CD4-positive, alpha-beta memory T cell (primary cell): ENCODE measurements at regions not wholly inside any gene's neighbourhood (a gene's known extent, or its start where the extent isn't known, plus 50 kb on each side); places are given as distances from the start of the nearest gene placed in this dataset.

Source experiments
- CTCF ChIA-PET: fragments of 350-600 bp; sonication (Branson Sonifier 250); formaldehyde crosslinking; loops from one replicate; lab custom pipeline; 2021; ENCODE audit warnings: inconsistent platforms; ENCODE audit not compliant: partially characterized antibody; lab: Charles Lee
- POLR2A ChIA-PET: fragments of 350-600 bp; sonication (Branson Sonifier 250); formaldehyde crosslinking; loops from one replicate; lab custom pipeline; 2021; ENCODE audit not compliant: partially characterized antibody; lab: Charles Lee
- DNase-seq, 5 donors: peaks; one replicate each; pipeline versions ENCODE4 v3.0.0 to v3.0.0-alpha.2; 2020 to 2022; ENCODE audit warnings: mixed read lengths in 1 of 5
- H3K27ac ChIP-seq: one replicate; pipeline ENCODE4 v1.7.0; 2013; ENCODE audit warnings: low read depth, low read length
- H3K27me3 ChIP-seq: 2 replicates; pipeline ENCODE4 v1.7.0; 2013; ENCODE audit warnings: mild to moderate bottlenecking, low read length, moderate library complexity; ENCODE audit not compliant: insufficient read depth
- H3K36me3 ChIP-seq: 2 replicates; pipeline ENCODE4 v1.7.0; 2013; ENCODE audit warnings: mild to moderate bottlenecking, low read length, moderate library complexity; ENCODE audit not compliant: insufficient read depth
- H3K4me1 ChIP-seq: 2 replicates; pipeline ENCODE4 v1.7.0; 2013; ENCODE audit warnings: mild to moderate bottlenecking, low read length, moderate library complexity; ENCODE audit not compliant: insufficient read depth
- H3K4me3 ChIP-seq, 2 donors: one replicate each; pipeline ENCODE4 v1.7.0; 2013; ENCODE audit warnings: low read length in 2 of 2, mild to moderate bottlenecking in 1 of 2
- H3K9me3 ChIP-seq, 2 donors: one replicate each; pipeline ENCODE4 v1.7.0; 2013; ENCODE audit warnings: low read length in 2 of 2, control low read depth in 1 of 2; ENCODE audit not compliant: control insufficient read depth in 1 of 2
- H3K27ac Mint-ChIP-seq, 7 donors: one replicate each; pipeline ENCODE4 v1.8.0; 2020 to 2021; ENCODE audit warnings: mixed read lengths in 7 of 7, mild to moderate bottlenecking in 6 of 7, inconsistent platforms in 3 of 7, moderate library complexity in 3 of 7
- H3K27me3 Mint-ChIP-seq, 2 donors: one replicate each; pipeline ENCODE4 v1.8.0; 2020 to 2021; ENCODE audit warnings: mixed read lengths in 2 of 2
- H3K36me3 Mint-ChIP-seq, 2 donors: one replicate each; pipeline ENCODE4 v1.8.0; 2020 to 2021; ENCODE audit warnings: mixed read lengths in 2 of 2, inconsistent platforms in 1 of 2, mild to moderate bottlenecking in 1 of 2
- H3K4me1 Mint-ChIP-seq, 4 donors: one replicate each; pipeline ENCODE4 v1.8.0; 2020 to 2021; ENCODE audit warnings: mixed read lengths in 4 of 4, mild to moderate bottlenecking in 1 of 4
- H3K4me3 Mint-ChIP-seq, 8 donors: one replicate each; pipeline ENCODE4 v1.8.0; 2020 to 2021; ENCODE audit warnings: mixed read lengths in 8 of 8, mild to moderate bottlenecking in 7 of 8, moderate library complexity in 6 of 8, inconsistent platforms in 3 of 8
- H3K9me3 Mint-ChIP-seq, 8 donors: one replicate each; pipeline ENCODE4 v1.8.0; 2020 to 2021; ENCODE audit warnings: mixed read lengths in 8 of 8, mild to moderate bottlenecking in 5 of 8, inconsistent platforms in 3 of 8, moderate library complexity in 1 of 8
- intact Hi-C: fragments of 100-400 bp; cut with micrococcal nuclease; formaldehyde crosslinking; loops from one replicate; pipeline ENCODE4 v1.15.1; 2023

DNA sequence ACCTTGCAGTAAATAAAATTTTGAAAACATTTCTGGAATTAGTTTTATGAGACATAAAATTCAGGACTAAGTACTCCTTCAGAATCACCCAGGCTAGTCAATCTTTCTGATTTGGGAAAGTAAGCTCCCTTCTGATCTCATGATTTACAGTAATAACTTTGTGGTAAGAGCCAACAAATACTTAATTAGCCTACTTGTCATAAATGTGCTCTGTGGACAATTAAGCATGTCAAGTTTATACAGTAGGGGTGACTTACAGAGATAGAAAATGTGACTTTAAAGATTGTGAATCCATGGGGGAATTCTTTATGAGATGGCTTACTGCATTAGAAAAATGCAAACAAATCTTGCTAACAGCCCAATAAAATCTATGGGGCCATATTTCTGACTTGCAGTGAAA is 616.9 kb upstream of the GHITM start:
- H3K4me1 ChIP-seq = no peaks in the 10 kb centered on the region
- no peak overlapping the region for H3K4me3 ChIP-seq
- CTCF ChIA-PET = no interaction called here
- H3K36me3 ChIP-seq = no peaks in the 10 kb centered on the region
- DNase-seq = no peak
- H3K27me3 ChIP-seq = no peaks in the 10 kb centered on the region
- intact Hi-C loops = no loop called here
- no peak overlapping the region for H3K27ac ChIP-seq
- H3K27ac Mint-ChIP-seq = no peak overlapping the region
- no peak overlapping the region for H3K4me3 Mint-ChIP-seq
- no peaks in the 10 kb centered on the region for H3K36me3 Mint-ChIP-seq
- peaks cover 0 to 5% of the 10 kb centered on the region in 2 donors for H3K9me3 ChIP-seq
- H3K9me3 Mint-ChIP-seq = peaks cover 0 to 25% (median 10%) of the 10 kb centered on the region in 8 donors
- H3K27me3 Mint-ChIP-seq = no peaks in the 10 kb centered on the region
- POLR2A ChIA-PET = no interaction called here
- no peaks in the 10 kb centered on the region for H3K4me1 Mint-ChIP-seq

DNA sequence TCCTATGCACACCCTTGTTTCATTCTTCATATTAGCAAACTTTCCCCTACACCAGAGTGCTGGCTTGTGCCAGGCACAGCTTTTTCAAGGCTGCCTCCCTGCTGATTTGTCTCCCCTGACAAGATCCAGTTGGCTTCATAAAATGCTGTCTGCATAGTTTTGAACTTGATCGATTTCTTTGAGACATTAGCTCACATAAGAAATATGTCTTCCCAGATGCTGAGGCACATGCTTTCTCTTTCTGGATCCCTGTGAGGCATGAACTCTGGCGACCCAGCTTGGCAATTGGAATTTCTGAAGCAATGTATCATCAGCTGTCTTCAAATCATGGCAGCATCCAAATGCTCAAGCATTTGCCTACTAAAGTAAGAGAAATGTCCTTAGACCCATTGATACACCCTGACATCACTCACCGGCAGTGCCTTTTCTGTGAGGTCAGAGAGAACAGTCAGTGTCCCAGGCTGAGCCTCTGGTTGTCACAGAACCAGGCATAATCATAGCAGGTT is 616.4 kb upstream of the GHITM start:
- CTCF ChIA-PET = no interaction called here
- Mint-ChIP-seq H3K9me3 (peaks cover 0 to 29% (median 12%) of the 10 kb centered on the region in 8 donors), H3K36me3 (no peaks in the 10 kb centered on the region), H3K4me1 (no peaks in the 10 kb centered on the region), H3K27me3 (no peaks in the 10 kb centered on the region), H3K27ac (no peak overlapping the region), H3K4me3 (no peak overlapping the region)
- DNase-seq = no peak
- Histone ChIP-seq H3K4me1 (no peaks in the 10 kb centered on the region), H3K27ac (no peak overlapping the region), H3K27me3 (no peaks in the 10 kb centered on the region), H3K36me3 (no peaks in the 10 kb centered on the region), H3K9me3 (peaks cover 0 to 5% of the 10 kb centered on the region in 2 donors), H3K4me3 (no peak overlapping the region)
- intact Hi-C loops = no loop called here
- POLR2A ChIA-PET = no interaction called here

GRCh38 chr10:83527934-83528333 is 611.4 kb upstream of the GHITM start:
- H3K9me3 Mint-ChIP-seq = peaks cover 3 to 41% (median 25%) of the 10 kb centered on the region in 8 donors
- no peak for DNase-seq
- H3K4me3 Mint-ChIP-seq = no peak overlapping the region
- peaks cover 0 to 2% of the 10 kb centered on the region in 2 donors for H3K27me3 Mint-ChIP-seq
- Histone ChIP-seq H3K27ac (no peak overlapping the region), H3K4me1 (no peaks in the 10 kb centered on the region), H3K27me3 (no peaks in the 10 kb centered on the region), H3K9me3 (peaks cover 0 to 5% of the 10 kb centered on the region in 2 donors), H3K4me3 (no peak overlapping the region), H3K36me3 (no peaks in the 10 kb centered on the region)
- POLR2A ChIA-PET = no interaction called here
- intact Hi-C loops = no loop called here
- CTCF ChIA-PET = no interaction called here
- H3K27ac Mint-ChIP-seq = no peak overlapping the region
- no peaks in the 10 kb centered on the region for H3K36me3 Mint-ChIP-seq
- H3K4me1 Mint-ChIP-seq = no peaks in the 10 kb centered on the region

DNA sequence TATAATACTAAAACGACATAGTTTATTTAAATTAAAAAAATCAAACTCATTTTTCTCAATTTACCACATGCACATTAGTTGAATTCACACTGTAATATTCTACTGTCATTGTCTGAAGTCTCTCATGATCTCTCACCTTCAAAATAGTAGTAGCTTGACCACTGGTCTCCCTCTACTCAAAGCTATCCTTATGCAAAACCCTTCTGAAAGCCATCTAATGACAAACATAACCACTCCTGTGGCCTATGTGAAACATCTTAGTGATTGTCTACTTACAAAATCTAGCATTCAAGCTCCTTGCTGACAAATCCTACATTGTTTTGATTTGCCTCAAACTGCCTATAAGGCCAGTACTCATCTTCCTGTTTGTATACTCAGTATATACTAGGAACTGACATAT is 606.0 kb upstream of the GHITM start:
- no peaks in the 10 kb centered on the region for H3K9me3 ChIP-seq
- Mint-ChIP-seq H3K27me3 (peaks cover 0 to 2% of the 10 kb centered on the region in 2 donors), H3K4me1 (no peaks in the 10 kb centered on the region), H3K36me3 (no peaks in the 10 kb centered on the region), H3K4me3 (no peak overlapping the region), H3K27ac (no peak overlapping the region), H3K9me3 (peaks cover under 1 to 23% (median 9%) of the 10 kb centered on the region in 8 donors)
- H3K4me1 ChIP-seq = no peaks in the 10 kb centered on the region
- intact Hi-C loops = no loop called here
- ChIA-PET POLR2A (no interaction called here), CTCF (no interaction called here)
- H3K27me3 ChIP-seq = no peaks in the 10 kb centered on the region
- no peak for DNase-seq
- no peaks in the 10 kb centered on the region for H3K36me3 ChIP-seq
- H3K27ac ChIP-seq = no peak overlapping the region
- no peak overlapping the region for H3K4me3 ChIP-seq

DNA sequence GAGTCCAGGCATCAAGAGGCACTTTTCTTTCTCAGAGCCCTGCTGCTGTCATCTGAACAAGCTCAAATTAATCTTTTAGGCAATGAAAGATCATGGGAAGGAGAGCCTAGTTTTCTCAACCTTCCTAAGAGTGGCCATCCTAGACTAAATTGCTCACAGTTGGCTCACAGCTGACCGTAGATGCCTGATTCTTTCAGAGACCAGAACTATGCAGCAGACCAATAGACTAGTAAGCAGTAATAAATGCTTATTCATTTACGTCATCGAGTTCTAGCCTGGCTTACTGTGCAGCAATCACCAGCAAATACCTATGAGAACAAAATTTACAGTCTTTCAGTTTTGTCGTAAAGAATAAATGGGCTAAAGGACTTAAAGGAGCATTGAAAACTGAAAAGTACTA is 602.9 kb upstream of the GHITM start:
- no peak overlapping the region for H3K27ac Mint-ChIP-seq
- intact Hi-C loops = no loop called here
- CTCF ChIA-PET = no interaction called here

GRCh38 chr10:83538047-83538446 is 601.3 kb upstream of the GHITM start:
- H3K36me3 Mint-ChIP-seq = no peaks in the 10 kb centered on the region
- Histone ChIP-seq H3K9me3 (no peaks in the 10 kb centered on the region), H3K36me3 (no peaks in the 10 kb centered on the region), H3K4me1 (no peaks in the 10 kb centered on the region), H3K4me3 (no peak overlapping the region), H3K27me3 (no peaks in the 10 kb centered on the region), H3K27ac (no peak overlapping the region)
- POLR2A ChIA-PET = no interaction called here
- DNase-seq = no peak
- H3K4me1 Mint-ChIP-seq = no peaks in the 10 kb centered on the region
- H3K27me3 Mint-ChIP-seq = no peaks in the 10 kb centered on the region
- H3K27ac Mint-ChIP-seq = no peak overlapping the region
- no peak overlapping the region for H3K4me3 Mint-ChIP-seq
- CTCF ChIA-PET = no interaction called here
- peaks cover 0 to 6% (median 2%) of the 10 kb centered on the region in 8 donors for H3K9me3 Mint-ChIP-seq
- intact Hi-C loops = no loop called here

More for the DNA sequence above, 602.9 kb upstream of the GHITM start:
- no peaks in the 10 kb centered on the region for H3K36me3 Mint-ChIP-seq
- peaks cover 0 to 11% (median 2%) of the 10 kb centered on the region in 8 donors for H3K9me3 Mint-ChIP-seq
- H3K4me3 ChIP-seq = no peak overlapping the region
- H3K4me1 ChIP-seq = no peaks in the 10 kb centered on the region
- POLR2A ChIA-PET = no interaction called here
- DNase-seq = no peak
- H3K27ac ChIP-seq = no peak overlapping the region
- H3K4me3 Mint-ChIP-seq = no peak overlapping the region
- H3K27me3 ChIP-seq = no peaks in the 10 kb centered on the region
- no peaks in the 10 kb centered on the region for H3K4me1 Mint-ChIP-seq
- peaks cover 0 to 2% of the 10 kb centered on the region in 2 donors for H3K27me3 Mint-ChIP-seq
- no peaks in the 10 kb centered on the region for H3K36me3 ChIP-seq
- H3K9me3 ChIP-seq = no peaks in the 10 kb centered on the region

DNA sequence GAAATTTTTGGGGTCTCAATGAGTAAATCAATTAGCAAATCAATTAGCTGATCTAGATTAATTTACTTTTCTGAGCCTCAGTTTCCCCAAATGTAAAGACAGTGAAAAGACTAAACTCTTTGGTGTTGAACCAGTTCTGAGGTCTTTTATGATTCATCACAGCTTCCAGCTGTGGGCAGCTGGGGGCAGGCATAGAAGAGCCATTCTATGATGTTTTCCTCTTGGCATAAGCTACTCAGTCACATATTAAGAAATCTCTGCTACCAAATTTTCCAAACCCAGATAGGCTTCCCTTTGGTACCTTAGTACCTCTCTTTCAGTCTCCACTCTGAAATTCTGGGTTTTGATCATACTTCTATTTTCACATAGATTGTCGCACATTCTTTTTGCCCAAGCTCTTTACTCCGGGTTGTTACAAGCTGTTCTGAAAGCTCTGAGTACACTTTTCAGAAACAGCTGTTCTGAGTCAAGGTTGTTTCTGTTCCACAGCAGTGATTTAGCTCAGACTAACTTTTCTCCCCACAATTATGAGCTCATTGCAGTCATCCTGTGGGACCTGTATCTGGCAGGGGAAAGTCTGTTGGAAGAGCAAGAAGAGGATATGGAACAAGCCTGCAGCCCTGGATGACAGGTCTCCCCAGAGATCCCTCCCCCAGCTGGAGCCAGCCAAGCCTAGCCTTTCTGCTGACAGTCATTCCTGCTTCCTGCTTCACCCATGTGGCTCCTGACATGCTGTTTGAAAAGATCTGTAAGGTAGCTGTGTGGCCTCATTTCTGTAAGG is 599.6 kb upstream of the GHITM start:
- Histone ChIP-seq H3K4me1 (no peaks in the 10 kb centered on the region), H3K9me3 (no peaks in the 10 kb centered on the region), H3K4me3 (no peak overlapping the region), H3K36me3 (no peaks in the 10 kb centered on the region), H3K27me3 (no peaks in the 10 kb centered on the region), H3K27ac (no peak overlapping the region)
- Mint-ChIP-seq H3K36me3 (no peaks in the 10 kb centered on the region), H3K4me3 (no peak overlapping the region), H3K27me3 (no peaks in the 10 kb centered on the region), H3K27ac (no peak overlapping the region), H3K9me3 (peaks cover 0 to 6% (median under 1%) of the 10 kb centered on the region in 8 donors), H3K4me1 (no peaks in the 10 kb centered on the region)
- DNase-seq = no peak
- ChIA-PET POLR2A (no interaction called here), CTCF (no interaction called here)
- intact Hi-C loops = no loop called here
